ENCODE measurements at regions not wholly inside any gene's neighbourhood (a gene's known extent, or its start where the extent isn't known, plus 50 kb on each side); places are given as distances from the start of the nearest gene placed in this dataset.

DNA sequence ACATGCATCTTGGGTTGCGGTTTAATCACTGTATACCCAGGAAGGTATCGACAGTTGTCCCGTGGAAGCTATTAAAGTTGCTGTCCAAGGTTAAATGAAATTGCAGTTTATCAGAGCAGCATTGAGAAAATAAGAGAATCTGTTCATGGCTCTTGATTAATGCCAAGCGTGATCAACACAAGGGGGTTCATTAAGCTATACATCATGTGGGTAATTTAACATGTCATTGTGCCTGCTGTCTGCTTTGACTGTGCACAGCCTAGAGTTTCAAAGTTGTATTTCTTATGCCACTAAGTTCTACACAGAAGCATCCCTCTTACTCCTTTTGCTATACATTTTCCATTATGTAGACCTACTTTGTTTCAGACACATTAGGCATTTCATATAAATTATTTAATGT is 74.8 kb upstream of the SP8 start:
- FAIRE-seq: no peak
- DNase-seq (ENCODE audit: low read depth, low spot score): no peak
- H3K9me1 ChIP-seq (replicated peaks; ENCODE audit: control insufficient read depth, extremely low read depth, insufficient read depth, low read length): no peaks in the 10 kb centered on the region
- H3K79me2 ChIP-seq (ENCODE audit: control insufficient read depth, insufficient read depth, low read length): no peaks in the 10 kb centered on the region
- no peak overlapping the region for H2AFZ ChIP-seq (ENCODE audit: low read depth, low read length)
- POLR2A ChIA-PET: no interaction called here
- CTCF ChIA-PET: interaction anchor here (1.3 kb wide), 1 partner anchor 9 kb away, joined by 4 read pairs; no protein-coding TSS in a partner anchor
- H3K27ac ChIP-seq (ENCODE audit: insufficient read depth, low read depth, low read length): no peak overlapping the region
- TF ChIP-seq, protein P1, sequence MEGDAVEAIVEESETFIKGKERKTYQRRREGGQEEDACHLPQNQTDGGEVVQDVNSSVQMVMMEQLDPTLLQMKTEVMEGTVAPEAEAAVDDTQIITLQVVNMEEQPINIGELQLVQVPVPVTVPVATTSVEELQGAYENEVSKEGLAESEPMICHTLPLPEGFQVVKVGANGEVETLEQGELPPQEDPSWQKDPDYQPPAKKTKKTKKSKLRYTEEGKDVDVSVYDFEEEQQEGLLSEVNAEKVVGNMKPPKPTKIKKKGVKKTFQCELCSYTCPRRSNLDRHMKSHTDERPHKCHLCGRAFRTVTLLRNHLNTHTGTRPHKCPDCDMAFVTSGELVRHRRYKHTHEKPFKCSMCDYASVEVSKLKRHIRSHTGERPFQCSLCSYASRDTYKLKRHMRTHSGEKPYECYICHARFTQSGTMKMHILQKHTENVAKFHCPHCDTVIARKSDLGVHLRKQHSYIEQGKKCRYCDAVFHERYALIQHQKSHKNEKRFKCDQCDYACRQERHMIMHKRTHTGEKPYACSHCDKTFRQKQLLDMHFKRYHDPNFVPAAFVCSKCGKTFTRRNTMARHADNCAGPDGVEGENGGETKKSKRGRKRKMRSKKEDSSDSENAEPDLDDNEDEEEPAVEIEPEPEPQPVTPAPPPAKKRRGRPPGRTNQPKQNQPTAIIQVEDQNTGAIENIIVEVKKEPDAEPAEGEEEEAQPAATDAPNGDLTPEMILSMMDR (IDR thresholded peaks at IDR 0.05; ENCODE audit: extremely low read depth in 1 of 2, insufficient read depth in 1 of 2, low read depth in 1 of 2, low read length in 2 of 2): no peak
- no peak for TF ChIP-seq FOS (IDR thresholded peaks at IDR 0.05; ENCODE audit: borderline replicate concordance, insufficient read depth, low read length)
- no peak for TF ChIP-seq POLR2AphosphoS5 (IDR thresholded peaks at IDR 0.05; ENCODE audit: insufficient read depth, low read depth, low read length)
- TF ChIP-seq MAX (IDR thresholded peaks at IDR 0.05; ENCODE audit: insufficient read depth, insufficient read length): no peak
- no peak for TF ChIP-seq GATA2 (IDR thresholded peaks at IDR 0.05; ENCODE audit: insufficient read depth, insufficient read length, low read depth, low read length)
- no peak for TF ChIP-seq POLR2A (IDR thresholded peaks at IDR 0.05; ENCODE audit: low read depth, low read length)
- TF ChIP-seq JUN (IDR thresholded peaks at IDR 0.05; ENCODE audit: borderline replicate concordance, insufficient read depth, insufficient read length, low read depth): no peak
- no peak for TF ChIP-seq EZH2 (IDR thresholded peaks at IDR 0.05; ENCODE audit: borderline replicate concordance, low read depth, low read length, severe bottlenecking)
- no peak for TF ChIP-seq MYC (IDR thresholded peaks at IDR 0.05; ENCODE audit: low read depth, low read length)
- intact Hi-C loops (cut with micrococcal nuclease): no loop called here
- H3K27me3 ChIP-seq (ENCODE audit: control insufficient read depth in 2 of 2, insufficient read depth in 2 of 2, low read length in 2 of 2): no peaks in the 10 kb centered on the region
- H3K4me2 ChIP-seq (ENCODE audit: insufficient read depth, low read length): no peak overlapping the region
- H4K20me1 ChIP-seq (replicated peaks; ENCODE audit: control insufficient read depth, extremely low read depth, insufficient read depth, low read length): no peaks in the 10 kb centered on the region
- BruUV-seq (replicated peaks): no TSS peak
- H3K9ac ChIP-seq (replicated peaks; ENCODE audit: extremely low read depth, insufficient read depth, low read length): no peak overlapping the region
- no peaks in the 10 kb centered on the region for H3K36me3 ChIP-seq (ENCODE audit: control insufficient read depth in 2 of 2, extremely low read depth in 1 of 2, insufficient read depth in 2 of 2, low read length in 2 of 2)
- no peaks in the 10 kb centered on the region for H3K9me3 ChIP-seq (replicated peaks; ENCODE audit: control insufficient read depth, insufficient read depth, low read length)
- no peak overlapping the region for H3K4me3 ChIP-seq (replicated peaks in 1 of 3; ENCODE audit: insufficient read depth in 1 of 3, low read depth in 1 of 3, low read length in 3 of 3)
- dilution Hi-C loops (cut with MboI; ENCODE audit: extremely low pct_ligation_motif_present, low sequenced_read_pairs): no loop called here
- H3K4me1 ChIP-seq (ENCODE audit: control insufficient read depth, extremely low read depth, insufficient read depth, low read length): no peaks in the 10 kb centered on the region

All from endothelial cell of umbilical vein (primary cell).